ENCODE measurements at regions not wholly inside any gene's neighbourhood (a gene's known extent, or its start where the extent isn't known, plus 50 kb on each side); places are given as distances from the start of the nearest gene placed in this dataset. TPM values are rescaled to one million over a fixed set of nuclear protein-coding genes. Genes with fewer than 3 reads are reported as not detected.

Small RNAs in the stretch of these regions (small RNA-seq; reads per million reads assigned to genes)
- not detected for gene MIR5191 (ENCODE audit: insufficient read length, low read depth, low replicate concordance)
- gene RNU6-501P (ENCODE audit: insufficient read length, low read depth, low replicate concordance): not detected

Measured in B cell (primary cell).